ENCODE measurements at regions not wholly inside any gene's neighbourhood (a gene's known extent, or its start where the extent isn't known, plus 50 kb on each side); places are given as distances from the start of the nearest gene placed in this dataset.
"Not testable (repeated sequence)": the region's sequence is repeated elsewhere in the genome, so short reads cannot be mapped to it uniquely, and the experiment has no call there.

GRCh38 chr17:33945646-33946546, 309.2 kb upstream of the CCL2 start:
- DNase-seq (no peak), ATAC-seq (ENCODE audit: low read depth in 2 of 2) (no peak)
- H3K36me3 Mint-ChIP-seq, result no peaks in the 10 kb centered on the region
- no peaks in the 10 kb centered on the region for H3K4me1 Mint-ChIP-seq
- H3K27me3 Mint-ChIP-seq, result peaks cover 0 to 11% (median 8%) of the 10 kb centered on the region in 3 donors
- H3K27ac Mint-ChIP-seq, result no peak overlapping the region
- H3K4me3 Mint-ChIP-seq, result no peak overlapping the region
- no peaks in the 10 kb centered on the region for H3K9me3 Mint-ChIP-seq

- Mint-ChIP-seq H3K4me3 (no peak overlapping the region), H3K9me3 (no peaks in the 10 kb centered on the region), H3K27ac (no peak overlapping the region), H3K27me3 (peaks cover 0 to 11% (median 8%) of the 10 kb centered on the region in 3 donors), H3K36me3 (no peaks in the 10 kb centered on the region), H3K4me1 (no peaks in the 10 kb centered on the region)
- DNase-seq (no peak), ATAC-seq (ENCODE audit: low read depth in 2 of 2) (no peak)
Measured at GRCh38 chr17:33947762-33948161, 307.3 kb upstream of the CCL2 start.

DNA sequence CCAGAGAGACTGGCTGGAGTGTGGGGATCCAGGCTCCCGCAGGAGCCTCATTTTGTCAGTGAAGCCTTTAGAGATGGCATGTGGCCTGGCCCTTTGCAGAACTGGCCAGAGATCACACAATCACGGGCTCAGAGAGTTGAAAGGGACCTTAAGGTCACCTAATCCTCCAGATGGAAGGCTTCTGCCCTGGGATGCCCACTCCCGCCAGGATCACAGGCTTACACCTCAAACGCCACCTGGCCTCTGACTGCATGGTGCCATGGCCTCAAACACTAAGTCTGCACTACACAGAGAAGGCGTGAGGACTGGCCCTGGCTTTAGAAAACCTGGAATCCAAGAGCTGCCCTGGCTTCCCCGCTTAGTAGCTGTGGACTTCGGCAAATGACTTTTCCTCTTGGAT, 306.8 kb upstream of the CCL2 start:
- DNase-seq (no peak), ATAC-seq (ENCODE audit: low read depth in 2 of 2) (no peak)
- H3K4me3 Mint-ChIP-seq, result no peak overlapping the region
- H3K36me3 Mint-ChIP-seq, result no peaks in the 10 kb centered on the region
- H3K27me3 Mint-ChIP-seq, result peaks cover 0 to 12% (median 9%) of the 10 kb centered on the region in 3 donors
- H3K27ac Mint-ChIP-seq, result no peak overlapping the region
- H3K4me1 Mint-ChIP-seq, result no peaks in the 10 kb centered on the region
- H3K9me3 Mint-ChIP-seq, result no peaks in the 10 kb centered on the region

GRCh38 chr17:33949100-33949499, 306.0 kb upstream of the CCL2 start:
- Mint-ChIP-seq H3K27me3 (peaks cover 5 to 16% (median 14%) of the 10 kb centered on the region in 3 donors), H3K4me1 (no peaks in the 10 kb centered on the region), H3K36me3 (no peaks in the 10 kb centered on the region), H3K27ac (no peak overlapping the region), H3K9me3 (no peaks in the 10 kb centered on the region), H3K4me3 (no peak overlapping the region)
- ATAC-seq (ENCODE audit: low read depth in 2 of 2) (no peak), DNase-seq (no peak)

DNA sequence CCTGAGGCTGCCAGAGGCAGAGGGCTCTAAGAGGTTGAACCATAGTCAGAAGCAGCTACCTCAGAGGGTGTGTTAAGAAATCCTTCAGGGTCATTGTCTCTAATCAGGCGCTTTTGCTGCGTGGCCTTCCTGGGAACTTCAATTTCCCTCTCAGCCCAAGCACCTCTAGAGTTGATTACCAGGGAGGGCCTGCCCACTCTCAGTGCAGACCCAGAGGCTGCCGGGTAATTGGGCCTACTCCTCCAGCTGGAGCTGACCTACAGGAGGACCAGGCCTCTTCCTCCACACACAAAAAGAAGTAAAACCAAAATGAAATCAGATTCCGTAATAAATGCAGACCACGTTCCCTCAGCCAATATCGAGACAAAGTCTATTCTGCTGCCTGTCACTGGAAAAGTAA, 305.0 kb upstream of the CCL2 start:
- DNase-seq, result no peak
- Mint-ChIP-seq H3K4me3 (no peak overlapping the region), H3K4me1 (no peaks in the 10 kb centered on the region), H3K27me3 (peaks cover 9 to 16% (median 10%) of the 10 kb centered on the region in 3 donors), H3K27ac (no peak overlapping the region), H3K9me3 (no peaks in the 10 kb centered on the region), H3K36me3 (no peaks in the 10 kb centered on the region)
- no peak for ATAC-seq (ENCODE audit: low read depth in 2 of 2)

- Mint-ChIP-seq H3K4me1 (no peaks in the 10 kb centered on the region), H3K27me3 (peaks cover 13 to 25% (median 18%) of the 10 kb centered on the region in 3 donors), H3K4me3 (no peak overlapping the region), H3K36me3 (no peaks in the 10 kb centered on the region), H3K27ac (no peak overlapping the region), H3K9me3 (peaks cover 2 to 10% (median 2%) of the 10 kb centered on the region in 7 donors)
- ATAC-seq (ENCODE audit: low read depth in 2 of 2) (no peak), DNase-seq (no peak)
Measured at GRCh38 chr17:33952425-33952824, 302.7 kb upstream of the CCL2 start.

GRCh38 chr17:33954597-33954996, 300.5 kb upstream of the CCL2 start:
- Mint-ChIP-seq H3K27ac (no peak overlapping the region), H3K4me1 (no peaks in the 10 kb centered on the region), H3K4me3 (no peak overlapping the region), H3K27me3 (peaks cover 21 to 32% (median 28%) of the 10 kb centered on the region in 3 donors), H3K36me3 (peaks cover 6 to 11% of the 10 kb centered on the region in 2 donors), H3K9me3 (peaks cover 2 to 22% (median 10%) of the 10 kb centered on the region in 7 donors)
- DNase-seq, result no peak
- ATAC-seq (ENCODE audit: low read depth in 2 of 2), result no peak

DNA sequence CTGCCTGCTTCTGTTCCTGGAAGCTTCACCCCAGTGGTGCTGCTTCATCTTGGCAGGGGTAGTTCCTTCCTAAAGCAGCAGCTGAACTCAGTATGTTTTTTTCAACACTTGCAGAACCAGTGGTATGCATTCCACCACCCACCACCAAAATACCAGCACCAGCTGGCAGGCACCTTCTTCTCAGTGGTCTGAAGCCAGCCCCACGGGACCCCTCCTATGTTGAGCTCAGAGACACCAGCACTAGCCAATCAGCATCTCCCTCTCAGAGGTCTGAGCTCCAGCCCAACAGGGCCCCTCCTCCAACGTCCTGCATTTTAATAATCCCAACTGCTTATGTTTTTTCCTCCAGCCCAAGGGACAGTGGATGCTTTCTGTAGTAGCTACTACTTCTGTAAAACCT, 299.6 kb upstream of the CCL2 start:
- peaks cover 26 to 32% (median 32%) of the 10 kb centered on the region in 3 donors for H3K27me3 Mint-ChIP-seq
- H3K27ac Mint-ChIP-seq, result no peak overlapping the region
- H3K36me3 Mint-ChIP-seq, result peaks cover 6 to 14% of the 10 kb centered on the region in 2 donors
- no peaks in the 10 kb centered on the region for H3K4me1 Mint-ChIP-seq
- ATAC-seq (ENCODE audit: low read depth in 2 of 2) (no peak), DNase-seq (no peak)
- H3K9me3 Mint-ChIP-seq, result peaks cover 2 to 27% (median 17%) of the 10 kb centered on the region in 7 donors
- no peak overlapping the region for H3K4me3 Mint-ChIP-seq

DNA sequence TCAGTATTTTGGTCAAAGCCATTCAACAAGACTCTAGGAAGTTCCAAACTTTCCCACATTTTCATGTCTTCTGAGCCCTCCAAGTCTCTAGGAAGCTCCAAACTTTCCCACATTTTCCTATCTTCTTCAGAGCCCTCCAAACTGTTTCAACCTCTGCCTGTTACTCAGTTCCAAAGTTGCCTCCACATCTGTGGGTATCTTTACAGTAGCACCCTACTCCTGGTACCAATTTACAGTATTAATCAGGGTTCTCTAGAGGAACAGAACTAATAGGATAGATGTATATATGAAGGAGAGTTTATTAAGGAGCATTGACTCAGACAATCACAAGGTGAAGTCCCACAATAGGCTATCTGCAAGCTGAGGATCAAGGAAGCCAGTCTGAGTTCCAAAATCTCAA, 296.0 kb upstream of the CCL2 start:
- Mint-ChIP-seq H3K4me1 (peaks cover 9 to 12% (median 10%) of the 10 kb centered on the region in 3 donors), H3K27me3 (peaks cover 21 to 26% (median 23%) of the 10 kb centered on the region in 3 donors), H3K9me3 (peaks cover 2 to 27% (median 19%) of the 10 kb centered on the region in 7 donors), H3K36me3 (peaks cover 6 to 14% of the 10 kb centered on the region in 2 donors)
- not testable (repeated sequence) for DNase-seq; H3K27ac Mint-ChIP-seq; H3K4me3 Mint-ChIP-seq; ATAC-seq (ENCODE audit: low read depth in 2 of 2)

DNA sequence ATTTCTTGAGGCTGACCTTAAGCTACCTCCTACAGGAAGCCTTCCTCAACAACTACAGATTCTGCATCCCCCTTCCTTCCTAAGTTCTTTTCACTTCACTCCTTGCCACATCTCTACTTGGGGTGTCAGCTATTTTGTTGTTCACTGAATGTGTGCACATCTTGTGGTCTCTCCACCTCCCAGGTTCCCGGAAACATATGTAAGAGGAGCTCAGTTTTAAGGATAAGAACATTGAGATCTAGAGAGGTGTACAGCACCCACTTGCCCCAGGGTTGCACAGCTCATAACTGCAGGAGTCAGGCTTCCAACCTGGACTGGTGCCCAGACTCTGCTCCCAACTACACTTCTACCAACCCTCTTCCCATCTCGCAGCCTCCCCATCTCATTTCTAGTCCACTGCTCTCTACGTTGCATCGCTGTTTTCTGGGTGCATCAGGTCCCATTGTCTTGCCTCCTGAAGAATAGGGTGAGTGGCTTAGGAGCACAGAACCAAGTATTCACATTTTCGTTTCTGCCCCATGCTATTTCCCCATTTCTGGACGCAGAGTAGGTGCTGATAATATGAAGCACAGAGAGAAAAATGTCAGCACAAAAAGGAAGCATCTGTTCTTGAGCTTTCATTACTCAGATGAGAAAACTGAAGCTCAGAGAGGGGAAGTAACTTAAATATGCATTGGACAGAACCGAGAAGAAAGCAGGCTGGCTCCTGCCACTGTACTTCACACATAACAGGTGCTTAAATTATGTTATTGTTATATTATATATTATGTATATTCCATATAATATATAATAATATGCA, 292.0 kb upstream of the CCL2 start:
- peaks cover 9 to 24% (median 13%) of the 10 kb centered on the region in 3 donors for H3K27me3 Mint-ChIP-seq
- ATAC-seq (ENCODE audit: low read depth in 2 of 2), result peak; percentile 41 to 42
- peak; percentile 7 for DNase-seq
- H3K4me3 Mint-ChIP-seq, result peak overlapping the region in 3 of 8 donors; percentile 4 to 45 (median 35)
- H3K9me3 Mint-ChIP-seq, result peaks cover 0 to 18% (median 12%) of the 10 kb centered on the region in 7 donors
- H3K27ac Mint-ChIP-seq, result peak overlapping the region in 3 of 6 donors; percentile 1 to 55 (median 18)
- peaks cover 18 to 34% (median 27%) of the 10 kb centered on the region in 3 donors for H3K4me1 Mint-ChIP-seq
- H3K36me3 Mint-ChIP-seq, result peaks cover 6 to 14% of the 10 kb centered on the region in 2 donors

- DNase-seq (peak; percentile 52), ATAC-seq (ENCODE audit: low read depth in 2 of 2) (peak; percentile 93 to 95)
- Mint-ChIP-seq H3K36me3 (peaks cover 0 to 5% of the 10 kb centered on the region in 2 donors), H3K9me3 (peaks cover 0 to 9% (median 5%) of the 10 kb centered on the region in 7 donors), H3K27ac (peak overlapping the region; percentile 22 to 78 (median 64)), H3K4me3 (peak overlapping the region in 5 of 8 donors; percentile 5 to 65 (median 38)), H3K27me3 (peaks cover 9 to 30% (median 21%) of the 10 kb centered on the region in 3 donors), H3K4me1 (peaks cover 18 to 44% (median 40%) of the 10 kb centered on the region in 3 donors)
Measured at GRCh38 chr17:33964344-33964979, 290.6 kb upstream of the CCL2 start.

DNA sequence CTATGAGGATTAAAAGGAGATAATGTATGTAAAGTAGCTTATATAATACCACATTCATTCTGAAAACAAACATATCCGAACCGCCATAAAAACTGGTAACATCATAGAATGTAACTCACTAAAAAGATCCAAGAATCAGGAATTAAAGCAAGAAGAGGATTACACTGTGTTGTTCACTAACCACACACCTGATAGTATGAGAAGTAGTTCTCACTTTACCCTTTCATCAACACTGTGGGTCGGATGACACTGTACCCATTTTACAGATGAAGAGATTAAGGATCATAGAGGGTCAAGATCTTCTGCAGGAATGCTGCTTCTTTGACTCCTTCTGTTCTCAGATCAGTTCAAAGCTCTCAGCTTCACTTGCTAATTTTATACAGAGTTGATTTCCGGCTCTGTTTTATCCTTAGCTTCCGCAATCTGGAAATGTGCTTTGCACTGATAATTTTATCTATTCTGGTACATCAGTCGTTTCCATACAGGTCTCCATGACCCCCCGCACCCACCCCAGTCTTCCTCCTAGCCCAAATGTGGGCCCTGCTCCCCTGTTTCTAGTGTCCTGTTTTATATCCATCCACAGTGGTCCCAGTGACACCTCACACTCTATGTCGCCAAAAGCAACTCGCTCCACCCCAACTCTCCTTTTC, 288.6 kb upstream of the CCL2 start:
- H3K27me3 Mint-ChIP-seq, result peaks cover 4 to 29% (median 27%) of the 10 kb centered on the region in 3 donors
- no peaks in the 10 kb centered on the region for H3K36me3 Mint-ChIP-seq
- DNase-seq, result no peak
- peak overlapping the region in 1 of 8 donors; percentile 35 for H3K4me3 Mint-ChIP-seq
- ATAC-seq (ENCODE audit: low read depth in 2 of 2), result no peak
- peaks cover 0 to 4% (median 0%) of the 10 kb centered on the region in 7 donors for H3K9me3 Mint-ChIP-seq
- H3K4me1 Mint-ChIP-seq, result peaks cover 18 to 44% (median 40%) of the 10 kb centered on the region in 3 donors
- H3K27ac Mint-ChIP-seq, result peak overlapping the region in 1 of 6 donors; percentile 2
